ENCODE measurements at regions not wholly inside any gene's neighbourhood (a gene's known extent, or its start where the extent isn't known, plus 50 kb on each side); places are given as distances from the start of the nearest gene placed in this dataset.

- no peaks in the 10 kb centered on the region for H3K4me1 Mint-ChIP-seq (ENCODE audit: low read depth)
- no peaks in the 10 kb centered on the region for H3K9me3 Mint-ChIP-seq
- no peak overlapping the region for H3K27ac Mint-ChIP-seq
- no peak overlapping the region for H3K4me3 Mint-ChIP-seq (ENCODE audit: low read depth)
- H3K36me3 Mint-ChIP-seq (ENCODE audit: low read depth), result no peaks in the 10 kb centered on the region
- intact Hi-C loops (cut with micrococcal nuclease), result no loop called here
- H3K27me3 Mint-ChIP-seq (ENCODE audit: low read depth), result no peaks in the 10 kb centered on the region
- no peak for DNase-seq (ENCODE audit: low spot score)
Observed at GRCh38 chr2:16176971-16177480, 236.7 kb downstream of the MYCN start.

- no peaks in the 10 kb centered on the region for H3K4me1 Mint-ChIP-seq (ENCODE audit: low read depth)
Observed at GRCh38 chr2:16175247-16175825, 235.0 kb downstream of the MYCN start.

GRCh38 chr2:16174693-16175045 is 234.3 kb downstream of the MYCN start:
- DNase-seq (ENCODE audit: low spot score), result no peak
- intact Hi-C loops (cut with micrococcal nuclease), result no loop called here
- no peak overlapping the region for H3K27ac Mint-ChIP-seq

More at GRCh38 chr2:16175247-16175825, 235.0 kb downstream of the MYCN start:
- DNase-seq (ENCODE audit: low spot score), result no peak
- Mint-ChIP-seq H3K27ac (no peak overlapping the region), H3K36me3 (ENCODE audit: low read depth) (no peaks in the 10 kb centered on the region), H3K4me3 (ENCODE audit: low read depth) (no peak overlapping the region), H3K27me3 (ENCODE audit: low read depth) (no peaks in the 10 kb centered on the region), H3K9me3 (no peaks in the 10 kb centered on the region)
- intact Hi-C loops (cut with micrococcal nuclease), result no loop called here

GRCh38 chr2:16173893-16174692 is 233.7 kb downstream of the MYCN start:
- H3K27me3 Mint-ChIP-seq (ENCODE audit: low read depth), result no peaks in the 10 kb centered on the region
- no peak overlapping the region for H3K4me3 Mint-ChIP-seq (ENCODE audit: low read depth)
- no peaks in the 10 kb centered on the region for H3K36me3 Mint-ChIP-seq (ENCODE audit: low read depth)
- H3K4me1 Mint-ChIP-seq (ENCODE audit: low read depth), result no peaks in the 10 kb centered on the region
- intact Hi-C loops (cut with micrococcal nuclease), result no loop called here
- no peaks in the 10 kb centered on the region for H3K9me3 Mint-ChIP-seq
- DNase-seq (ENCODE audit: low spot score), result no peak
- no peak overlapping the region for H3K27ac Mint-ChIP-seq

More at GRCh38 chr2:16174693-16175045, 234.3 kb downstream of the MYCN start:
- H3K36me3 Mint-ChIP-seq (ENCODE audit: low read depth), result no peaks in the 10 kb centered on the region
- no peak overlapping the region for H3K4me3 Mint-ChIP-seq (ENCODE audit: low read depth)
- H3K9me3 Mint-ChIP-seq, result no peaks in the 10 kb centered on the region
- H3K27me3 Mint-ChIP-seq (ENCODE audit: low read depth), result no peaks in the 10 kb centered on the region
- no peaks in the 10 kb centered on the region for H3K4me1 Mint-ChIP-seq (ENCODE audit: low read depth)

- H3K4me3 Mint-ChIP-seq (ENCODE audit: low read depth), result no peak overlapping the region
Observed at GRCh38 chr2:16172324-16173175, 232.2 kb downstream of the MYCN start.

GRCh38 chr2:16171425-16171920 is 231.1 kb downstream of the MYCN start:
- no peak for DNase-seq (ENCODE audit: low spot score)
- H3K4me1 Mint-ChIP-seq (ENCODE audit: low read depth), result no peaks in the 10 kb centered on the region
- H3K27me3 Mint-ChIP-seq (ENCODE audit: low read depth), result no peaks in the 10 kb centered on the region
- no peak overlapping the region for H3K27ac Mint-ChIP-seq
- H3K4me3 Mint-ChIP-seq (ENCODE audit: low read depth), result no peak overlapping the region
- H3K9me3 Mint-ChIP-seq, result no peaks in the 10 kb centered on the region
- intact Hi-C loops (cut with micrococcal nuclease), result no loop called here
- H3K36me3 Mint-ChIP-seq (ENCODE audit: low read depth), result no peaks in the 10 kb centered on the region

More at GRCh38 chr2:16172324-16173175, 232.2 kb downstream of the MYCN start:
- no peak for DNase-seq (ENCODE audit: low spot score)
- intact Hi-C loops (cut with micrococcal nuclease), result no loop called here
- H3K4me1 Mint-ChIP-seq (ENCODE audit: low read depth), result no peaks in the 10 kb centered on the region
- H3K9me3 Mint-ChIP-seq, result no peaks in the 10 kb centered on the region
- H3K36me3 Mint-ChIP-seq (ENCODE audit: low read depth), result no peaks in the 10 kb centered on the region
- H3K27me3 Mint-ChIP-seq (ENCODE audit: low read depth), result no peaks in the 10 kb centered on the region
- no peak overlapping the region for H3K27ac Mint-ChIP-seq

- no peak for DNase-seq (ENCODE audit: low spot score)
- no peaks in the 10 kb centered on the region for H3K36me3 Mint-ChIP-seq (ENCODE audit: low read depth)
- intact Hi-C loops (cut with micrococcal nuclease), result no loop called here
Observed at GRCh38 chr2:16170675-16171424, 230.5 kb downstream of the MYCN start.

GRCh38 chr2:16169381-16169960 is 229.1 kb downstream of the MYCN start:
- intact Hi-C loops (cut with micrococcal nuclease), result no loop called here
- no peaks in the 10 kb centered on the region for H3K27me3 Mint-ChIP-seq (ENCODE audit: low read depth)

More at GRCh38 chr2:16170675-16171424, 230.5 kb downstream of the MYCN start:
- Mint-ChIP-seq H3K4me1 (ENCODE audit: low read depth) (no peaks in the 10 kb centered on the region), H3K27me3 (ENCODE audit: low read depth) (no peaks in the 10 kb centered on the region), H3K4me3 (ENCODE audit: low read depth) (no peak overlapping the region), H3K9me3 (no peaks in the 10 kb centered on the region), H3K27ac (no peak overlapping the region)

GRCh38 chr2:16168506-16169264 is 228.3 kb downstream of the MYCN start:
- intact Hi-C loops (cut with micrococcal nuclease), result no loop called here
- Mint-ChIP-seq H3K4me1 (ENCODE audit: low read depth) (no peaks in the 10 kb centered on the region), H3K27me3 (ENCODE audit: low read depth) (no peaks in the 10 kb centered on the region)

More at GRCh38 chr2:16169381-16169960, 229.1 kb downstream of the MYCN start:
- no peak for DNase-seq (ENCODE audit: low spot score)
- Mint-ChIP-seq H3K36me3 (ENCODE audit: low read depth) (no peaks in the 10 kb centered on the region), H3K4me3 (ENCODE audit: low read depth) (no peak overlapping the region), H3K4me1 (ENCODE audit: low read depth) (no peaks in the 10 kb centered on the region), H3K27ac (no peak overlapping the region), H3K9me3 (no peaks in the 10 kb centered on the region)

GRCh38 chr2:16167870-16168426 is 227.6 kb downstream of the MYCN start:
- H3K4me3 Mint-ChIP-seq (ENCODE audit: low read depth), result no peak overlapping the region
- H3K9me3 Mint-ChIP-seq, result no peaks in the 10 kb centered on the region
- H3K4me1 Mint-ChIP-seq (ENCODE audit: low read depth), result no peaks in the 10 kb centered on the region
- no peak overlapping the region for H3K27ac Mint-ChIP-seq
- no peaks in the 10 kb centered on the region for H3K27me3 Mint-ChIP-seq (ENCODE audit: low read depth)
- H3K36me3 Mint-ChIP-seq (ENCODE audit: low read depth), result no peaks in the 10 kb centered on the region
- no peak for DNase-seq (ENCODE audit: low spot score)
- intact Hi-C loops (cut with micrococcal nuclease), result no loop called here

More at GRCh38 chr2:16168506-16169264, 228.3 kb downstream of the MYCN start:
- Mint-ChIP-seq H3K36me3 (ENCODE audit: low read depth) (no peaks in the 10 kb centered on the region), H3K4me3 (ENCODE audit: low read depth) (no peak overlapping the region), H3K27ac (no peak overlapping the region), H3K9me3 (no peaks in the 10 kb centered on the region)
- DNase-seq (ENCODE audit: low spot score), result no peak

- Mint-ChIP-seq H3K4me1 (ENCODE audit: low read depth) (no peaks in the 10 kb centered on the region), H3K9me3 (no peaks in the 10 kb centered on the region), H3K27me3 (ENCODE audit: low read depth) (no peaks in the 10 kb centered on the region), H3K27ac (no peak overlapping the region), H3K4me3 (ENCODE audit: low read depth) (no peak overlapping the region), H3K36me3 (ENCODE audit: low read depth) (no peaks in the 10 kb centered on the region)
- intact Hi-C loops (cut with micrococcal nuclease), result no loop called here
- no peak for DNase-seq (ENCODE audit: low spot score)
Observed at GRCh38 chr2:16167451-16167861, 227.1 kb downstream of the MYCN start.

Data from activated T-helper 2 cell treated with anti-CD3 and anti-CD28 coated beads, Interferon-gamma antibody, Interleukin-2, Interleukin-4, amounts not matched to agents 10 μg/mL and 5 μg/mL and 100 μg/mL, durations not matched to agents 14 hours and 24 hours and 36 hours (primary cell).